CD4-positive, alpha-beta T cell treated with Interleukin-6 at 100 ng/mL for 8 hours (primary cell): ENCODE measurements at regions not wholly inside any gene's neighbourhood (a gene's known extent, or its start where the extent isn't known, plus 50 kb on each side); places are given as distances from the start of the nearest gene placed in this dataset.

Source experiments
- DNase-seq: peaks from one replicate; pipeline ENCODE4 v3.0.0-alpha.2; 2020; ENCODE audit warnings: mixed read lengths, low spot score

DNA sequence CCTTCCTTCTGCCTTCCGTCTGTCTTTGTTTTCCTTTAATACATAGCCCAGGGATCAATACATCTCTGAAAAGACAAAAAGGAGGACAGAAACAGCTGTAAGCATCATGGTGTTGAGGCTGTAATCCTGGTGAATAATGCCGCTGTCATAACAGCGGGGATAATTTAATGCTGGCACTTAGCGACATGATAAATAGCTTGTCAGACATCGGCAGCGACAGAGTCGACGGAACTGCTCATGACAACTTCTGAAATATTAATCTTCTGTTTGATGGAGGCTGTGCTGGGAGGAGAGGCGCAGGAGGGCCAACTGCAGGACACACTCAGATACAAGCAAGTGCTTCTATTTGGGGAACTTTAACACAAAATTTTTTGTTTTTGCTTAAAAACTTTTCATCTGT lies 602.2 kb downstream of the GALR1 start:
- no peak for DNase-seq

DNA sequence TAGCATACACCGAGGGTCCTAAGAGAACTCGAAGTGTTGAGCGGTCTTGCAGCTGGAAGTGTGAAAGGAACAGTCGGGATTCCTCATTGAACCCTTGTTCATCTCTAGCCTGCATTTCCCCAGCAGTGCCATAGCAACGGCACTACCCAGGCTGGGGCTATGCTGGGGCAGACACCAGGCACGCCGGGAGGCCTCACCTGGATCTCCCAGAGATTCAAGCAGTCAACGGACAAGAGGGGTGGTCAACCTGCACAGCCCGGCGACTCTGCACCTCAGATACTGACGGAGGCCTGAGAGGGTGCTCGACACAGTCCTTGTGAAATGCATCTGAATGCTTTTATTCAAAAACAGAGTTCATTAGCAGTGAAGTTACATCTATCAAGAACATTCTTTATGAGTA lies 604.2 kb downstream of the GALR1 start:
- DNase-seq = no peak

DNA sequence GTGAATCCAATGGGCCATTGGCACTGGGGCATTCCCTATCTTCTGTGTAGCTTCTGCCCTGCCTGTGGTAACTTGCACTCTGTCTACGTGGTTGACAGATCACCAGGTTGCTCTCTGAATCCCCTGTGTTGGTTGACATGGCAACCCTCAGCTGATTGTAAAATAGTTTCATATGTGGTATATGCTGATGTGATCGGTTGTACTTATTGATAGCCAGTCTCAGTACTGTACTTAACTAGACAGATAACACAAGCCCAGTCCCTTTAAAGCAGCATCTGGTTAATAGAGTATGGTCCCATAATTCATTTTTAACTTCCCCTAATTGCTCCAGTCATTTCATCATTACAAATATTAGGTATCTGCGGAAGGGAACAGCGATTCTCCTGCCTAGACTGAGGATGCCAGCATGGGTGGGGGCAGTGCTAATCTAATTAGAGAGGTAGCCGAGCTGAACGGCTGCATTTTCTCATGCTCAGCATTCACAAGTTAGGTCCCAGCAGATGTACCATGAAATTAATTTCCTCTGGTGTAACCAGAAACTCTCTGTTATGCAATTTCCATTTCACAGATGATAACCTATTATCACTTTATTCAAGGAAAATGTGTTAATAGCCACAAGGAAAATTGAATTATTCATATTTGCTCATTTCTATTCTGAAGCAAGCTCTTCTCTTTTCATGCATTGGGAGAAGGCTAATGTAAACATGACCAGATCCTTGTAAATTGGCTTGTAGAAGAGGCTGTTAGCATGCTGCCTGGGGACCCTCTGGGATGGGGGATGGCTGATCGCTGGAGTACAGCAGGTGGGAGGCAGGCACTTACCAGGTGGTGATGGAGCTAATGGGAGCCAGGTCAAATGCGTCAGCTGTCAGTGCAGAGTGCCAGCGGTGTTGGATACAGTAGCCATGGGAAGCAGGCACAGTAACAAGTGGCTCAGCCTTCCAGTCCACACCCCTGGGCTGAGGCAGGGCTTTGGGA lies 608.3 kb downstream of the GALR1 start:
- DNase-seq = no peak

DNA sequence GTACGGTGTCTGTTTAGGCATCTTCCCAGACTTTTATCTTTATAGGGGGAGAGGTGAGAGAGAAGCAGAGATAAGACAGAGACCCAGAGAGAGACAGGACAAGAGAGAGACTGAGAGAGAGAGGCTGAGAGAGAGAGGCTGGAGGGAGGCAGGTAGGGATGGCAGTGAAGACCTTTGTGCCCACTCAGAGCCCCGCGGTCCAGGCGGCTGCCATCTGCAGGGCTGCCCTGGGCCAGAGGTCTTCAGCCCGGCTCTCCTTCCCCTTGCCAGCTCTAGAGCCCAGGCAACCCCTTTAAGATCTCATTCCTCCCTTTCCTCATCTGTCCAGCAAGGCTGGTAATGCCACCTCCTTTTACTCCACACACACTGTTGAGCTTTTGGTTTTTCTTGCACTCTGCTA lies 610.0 kb downstream of the GALR1 start:
- no peak for DNase-seq

DNA sequence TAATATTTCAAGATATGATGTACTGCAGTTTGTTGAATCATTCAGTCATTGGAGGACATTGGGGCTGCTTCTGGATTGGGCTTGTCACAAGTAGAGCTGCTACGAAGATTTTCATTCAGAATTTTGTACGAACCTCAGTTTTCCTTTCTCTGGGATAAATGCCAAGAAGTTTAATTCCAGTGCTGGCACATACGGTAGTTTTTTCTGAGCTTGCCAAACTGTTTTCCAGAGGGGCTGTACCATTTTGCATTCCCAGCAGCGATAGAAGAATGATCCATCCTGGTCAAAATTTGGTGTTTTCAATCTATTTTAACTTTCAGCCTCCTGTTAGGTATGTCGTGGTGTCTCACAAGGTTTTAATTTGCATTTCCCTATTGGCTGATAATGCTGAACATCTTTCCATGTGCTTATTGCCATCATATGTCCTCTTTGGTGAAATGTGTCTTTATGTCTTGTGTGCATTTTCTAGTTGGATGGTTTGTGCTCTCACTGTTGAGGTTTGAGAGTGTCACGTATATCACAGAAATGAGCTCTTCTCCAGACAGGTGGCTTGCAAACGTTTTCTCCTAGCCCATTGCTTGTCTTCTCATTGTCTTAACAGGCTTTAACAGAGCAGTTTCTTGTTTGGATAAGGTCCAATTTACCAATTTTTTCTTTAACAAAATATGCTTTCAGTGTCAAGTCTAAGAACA lies 612.6 kb downstream of the GALR1 start:
- DNase-seq = no peak

DNA sequence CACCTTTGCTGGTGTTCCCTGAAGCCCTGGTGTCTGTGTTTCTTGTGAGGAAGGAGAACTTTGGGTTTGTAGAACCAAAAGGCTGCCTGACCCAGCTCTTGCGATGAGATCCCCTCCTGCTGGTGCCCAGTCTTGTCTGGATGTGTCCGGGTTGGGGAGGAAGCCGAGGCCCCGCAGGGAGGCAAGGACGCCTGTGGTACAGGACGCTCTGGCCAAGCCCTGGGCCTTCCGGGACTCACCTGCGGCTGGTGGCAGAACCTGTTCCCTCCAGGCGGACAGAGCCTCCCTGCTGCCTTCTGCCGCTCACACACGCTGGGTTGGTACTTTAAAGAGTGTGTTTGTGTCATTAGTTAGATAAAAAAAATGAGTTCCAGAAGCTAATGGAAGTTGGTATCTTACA lies 616.2 kb downstream of the GALR1 start:
- DNase-seq = no peak

DNA sequence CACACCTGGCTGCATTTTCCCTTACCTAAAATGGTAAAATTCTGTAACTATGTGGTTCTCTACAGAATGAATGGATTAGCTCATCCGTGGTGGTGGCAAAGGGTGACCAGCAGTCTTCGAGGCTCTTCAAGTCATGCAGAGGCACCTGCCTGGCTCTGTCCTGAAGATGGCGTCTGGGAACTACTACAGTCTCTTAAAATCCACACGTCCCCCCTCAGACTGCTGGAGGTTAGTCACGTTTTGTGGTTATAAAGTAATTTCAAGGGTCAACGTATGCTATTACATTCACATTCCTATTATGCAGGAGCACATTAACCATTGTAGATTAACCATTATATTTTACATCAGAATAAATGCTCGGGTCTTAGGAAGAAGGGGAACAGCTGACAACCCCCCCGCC lies 616.7 kb downstream of the GALR1 start:
- no peak for DNase-seq

DNA sequence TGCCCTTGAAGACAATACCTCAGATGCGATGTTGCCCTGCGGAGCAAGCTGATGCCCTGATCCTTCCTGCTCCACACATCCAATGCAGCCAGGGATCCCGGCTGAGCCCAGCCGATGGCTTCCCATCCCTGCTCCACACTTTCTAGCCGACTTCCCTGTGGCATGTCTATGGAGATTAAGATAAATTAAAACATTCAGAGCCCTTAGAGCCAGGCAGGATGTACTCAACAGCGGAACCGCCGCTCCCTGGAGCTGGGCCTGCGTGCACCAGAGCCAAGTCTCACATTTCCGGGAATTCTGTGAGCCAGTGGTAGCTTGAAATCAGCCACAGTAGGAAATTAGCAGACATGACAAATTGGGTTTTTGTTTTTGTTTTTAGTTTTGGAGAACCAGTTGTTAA lies 620.6 kb downstream of the GALR1 start:
- no peak for DNase-seq

DNA sequence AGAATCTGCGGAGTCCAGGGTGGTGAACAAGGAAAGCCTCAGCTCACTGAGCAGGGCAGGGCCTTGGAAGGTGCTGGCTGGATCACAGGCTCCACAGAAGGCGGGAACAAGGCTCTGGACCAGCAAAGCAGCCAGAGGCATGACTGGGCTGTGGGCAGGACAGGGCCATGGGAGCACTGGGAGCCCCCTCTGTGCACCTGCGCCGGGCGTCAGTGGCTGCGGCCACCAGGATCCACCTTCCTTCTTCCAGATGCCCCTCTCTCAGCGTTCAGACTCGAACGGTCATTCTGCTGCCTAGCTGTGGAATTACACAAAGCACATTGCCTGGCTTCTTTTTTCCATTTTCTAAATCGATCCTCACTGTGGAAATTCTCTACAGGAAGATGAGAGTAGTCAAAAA lies 621.2 kb downstream of the GALR1 start:
- DNase-seq = no peak

DNA sequence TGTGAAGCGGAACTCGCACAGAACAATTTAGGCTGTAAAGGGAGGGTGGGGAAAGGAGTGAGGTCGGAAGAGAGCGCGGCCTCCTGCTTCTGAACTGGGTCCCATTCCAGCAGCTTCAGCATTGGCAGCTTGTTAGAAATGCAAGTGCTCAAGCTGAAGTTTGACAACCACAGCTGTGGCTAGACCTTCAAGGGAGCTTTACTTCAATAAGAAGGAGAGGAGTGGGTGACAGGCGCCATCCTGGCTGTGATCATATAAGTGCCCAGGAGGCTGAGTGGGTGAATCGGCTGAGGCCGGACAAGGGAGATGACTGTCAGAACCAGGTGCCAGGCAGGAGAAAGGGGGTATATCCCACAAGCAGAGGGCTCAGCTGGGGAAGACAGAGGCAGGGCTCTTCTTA lies 622.5 kb downstream of the GALR1 start:
- DNase-seq = no peak

DNA sequence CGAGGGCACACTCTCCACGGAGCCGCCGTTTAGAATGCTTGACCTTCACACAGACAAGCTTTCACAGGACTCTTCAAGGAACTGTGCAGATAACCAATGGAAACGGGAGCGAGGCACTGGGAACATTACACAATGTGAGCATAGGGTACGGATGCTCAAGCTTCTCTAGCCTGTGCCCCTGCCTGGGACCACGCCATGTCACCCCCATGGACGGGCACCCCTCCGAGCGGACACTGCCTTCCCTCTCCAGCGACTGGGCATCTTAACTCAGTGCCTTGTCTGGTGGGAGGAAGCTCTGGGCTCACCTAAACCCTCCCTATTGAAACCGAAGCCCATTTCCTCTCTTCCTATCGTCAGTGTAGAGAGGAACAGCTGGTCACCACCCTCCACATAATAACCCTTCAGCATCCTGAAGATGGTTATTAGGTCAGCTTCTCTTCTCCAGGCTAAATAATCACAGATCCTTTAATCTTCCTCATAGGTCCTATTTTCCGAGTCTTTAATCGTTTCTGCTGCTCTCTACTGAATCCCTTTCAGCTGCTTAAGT lies 626.7 kb downstream of the GALR1 start:
- no peak for DNase-seq

DNA sequence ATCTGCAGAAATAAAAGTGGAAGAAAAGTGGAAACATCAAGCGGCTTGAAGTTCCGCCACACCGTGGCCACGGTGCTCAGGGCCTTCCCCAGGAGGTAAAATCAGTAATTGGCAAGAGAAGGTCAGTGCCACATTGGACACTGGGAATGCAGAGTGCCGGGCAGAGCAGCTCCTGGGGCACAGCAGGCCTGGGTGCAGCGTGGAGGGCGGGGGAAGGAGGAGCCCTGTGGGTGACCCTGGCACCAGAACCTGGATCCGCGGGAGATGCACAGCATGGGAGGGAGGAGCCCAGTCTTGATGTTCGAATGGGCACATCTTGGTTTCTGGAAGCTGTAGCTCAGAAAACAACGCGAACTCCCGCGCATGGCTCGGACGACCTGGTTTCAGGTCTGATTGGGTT lies 630.2 kb downstream of the GALR1 start:
- no peak for DNase-seq

DNA sequence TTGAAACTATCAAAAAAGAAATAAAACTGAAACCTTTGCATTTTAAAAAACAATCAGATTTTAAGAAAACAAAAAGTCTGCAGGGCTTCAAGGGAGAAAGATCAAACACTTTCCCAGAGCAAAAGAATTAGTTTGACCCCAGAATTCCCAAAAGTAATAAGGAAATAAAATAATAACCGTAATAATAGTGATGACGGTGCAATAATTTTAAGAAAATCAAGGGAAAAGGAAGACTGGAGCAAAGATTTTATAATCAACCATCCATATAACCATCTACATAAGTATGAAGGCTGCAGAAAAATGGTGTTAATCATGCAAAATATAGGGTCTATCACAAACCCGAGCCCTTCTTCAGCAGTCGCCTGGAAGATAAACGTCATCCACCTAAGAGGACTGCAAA lies 634.8 kb downstream of the GALR1 start:
- DNase-seq = no peak

DNA sequence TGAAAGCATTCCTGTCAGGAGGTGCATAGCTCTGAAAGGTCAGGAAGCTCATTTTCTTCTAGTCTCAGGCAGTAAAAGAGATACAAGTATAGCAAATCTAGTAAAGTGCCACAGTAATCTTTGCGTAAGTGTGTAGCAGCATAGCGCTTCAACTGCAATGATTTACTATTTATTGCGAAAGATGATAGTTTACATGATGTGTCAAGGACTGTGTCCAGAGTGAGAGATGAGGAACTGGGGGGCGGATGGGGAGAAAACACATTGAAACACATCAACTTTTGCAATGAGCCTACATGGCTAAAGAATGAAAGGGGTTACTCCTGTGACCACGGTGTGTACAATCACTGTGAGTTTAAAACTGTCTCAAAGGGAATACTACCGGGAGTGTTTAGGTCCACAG lies 644.4 kb downstream of the GALR1 start:
- DNase-seq = no peak

DNA sequence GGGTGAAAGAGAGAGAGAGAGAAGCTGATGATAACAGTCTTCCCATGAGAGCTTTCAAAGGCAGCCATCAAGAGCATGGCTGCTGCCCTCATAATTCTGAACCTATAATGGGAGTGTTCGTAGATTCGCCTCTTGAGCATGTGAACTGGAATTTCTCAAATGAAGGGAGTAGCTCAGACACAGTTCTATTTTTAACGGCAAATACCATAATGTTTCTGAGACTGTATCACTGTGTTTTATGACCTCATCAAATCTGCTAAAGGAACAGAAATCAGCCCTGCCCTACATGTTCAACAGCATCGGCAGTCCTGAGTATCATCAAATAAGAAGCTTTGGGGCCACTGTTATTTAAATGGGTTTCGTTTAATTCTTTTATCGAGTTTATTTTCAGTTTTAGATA lies 645.6 kb downstream of the GALR1 start:
- no peak for DNase-seq

DNA sequence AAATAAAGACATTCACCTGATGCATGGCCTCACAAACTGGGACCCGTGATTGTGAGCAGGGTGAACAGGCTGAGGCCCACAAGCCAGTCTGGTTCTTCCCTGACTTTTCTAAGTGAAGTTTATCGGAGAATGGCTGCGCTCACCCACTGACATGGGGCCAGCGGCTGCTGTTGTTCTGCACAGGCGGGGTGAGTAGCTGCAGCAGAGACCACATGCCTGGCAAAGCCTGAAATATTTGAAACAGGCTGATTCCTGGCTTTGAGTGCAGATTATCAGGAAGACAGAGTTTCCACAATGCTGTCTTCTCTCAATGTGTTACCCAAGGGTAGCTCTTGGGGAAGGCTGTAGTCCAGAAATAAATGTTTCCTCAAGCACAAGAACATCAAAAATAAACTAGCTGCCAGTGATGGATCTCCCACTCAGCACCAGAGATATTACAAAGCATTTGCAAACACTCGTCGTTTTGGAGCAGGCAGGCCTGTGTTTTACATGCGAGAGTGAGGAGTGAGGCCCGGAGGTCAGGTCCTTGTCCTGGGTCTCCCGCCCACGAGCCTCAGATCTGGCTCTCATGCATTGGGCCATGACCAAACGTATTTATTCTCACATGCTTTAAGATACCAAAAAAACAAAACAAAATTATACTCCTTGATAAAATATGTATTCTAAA lies 647.1 kb downstream of the GALR1 start:
- DNase-seq = no peak

DNA sequence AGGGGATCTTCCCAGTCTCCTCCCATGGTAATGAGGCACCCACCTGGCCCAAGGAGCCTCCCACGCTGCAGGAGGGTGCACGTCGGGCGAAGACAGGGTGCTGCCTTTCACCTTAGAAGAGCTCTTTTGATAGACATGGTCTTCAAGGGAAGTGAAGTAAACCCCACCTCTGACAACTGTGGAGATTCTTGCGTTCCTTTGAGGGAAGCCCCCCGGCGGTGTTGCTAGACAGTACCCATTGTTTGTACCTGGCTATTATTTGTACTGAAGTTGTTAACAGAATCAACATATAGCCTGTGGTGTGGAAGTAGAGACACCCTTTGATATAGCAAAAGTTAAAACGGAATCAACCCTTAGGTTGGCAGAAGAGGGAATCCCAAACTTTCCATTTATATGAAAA lies 648.0 kb downstream of the GALR1 start:
- no peak for DNase-seq

DNA sequence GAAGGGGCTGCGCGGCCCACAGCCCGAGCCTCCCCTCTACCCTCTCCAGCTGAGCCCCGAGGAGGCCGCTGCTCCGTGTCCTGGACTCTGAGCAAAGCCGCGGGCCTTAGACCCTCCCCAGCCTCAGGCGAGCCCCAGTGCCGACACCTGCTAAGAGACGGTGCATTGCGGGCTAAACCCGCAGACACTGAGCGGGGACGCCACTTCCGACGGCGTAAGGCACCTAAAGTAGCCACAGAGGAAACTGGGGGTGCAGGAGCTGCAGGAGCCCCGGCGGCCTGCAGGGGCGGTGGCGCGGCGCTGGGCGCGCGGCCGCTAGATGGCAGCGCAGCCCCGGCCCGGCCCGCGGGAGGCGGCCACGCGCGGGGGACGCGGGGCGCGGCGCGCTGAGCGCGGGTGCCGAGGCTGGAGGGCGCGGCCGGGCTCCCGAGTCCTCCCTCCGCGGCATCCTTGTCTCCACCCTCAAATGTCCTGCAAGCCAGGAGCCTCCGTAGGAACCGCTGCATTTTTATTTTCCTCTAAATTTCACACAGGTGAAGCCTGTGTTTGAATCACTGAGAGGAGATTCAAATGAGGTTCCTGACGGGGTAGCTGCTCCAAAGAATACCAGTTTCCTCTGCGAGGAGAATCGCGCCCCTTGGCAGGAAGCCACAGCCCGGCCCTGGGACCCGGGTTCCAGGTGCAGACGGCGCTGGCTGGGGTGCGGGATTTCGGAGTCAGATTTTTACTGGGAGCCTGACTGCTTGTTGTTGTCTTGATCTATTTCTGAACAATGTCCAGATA lies 650.5 kb downstream of the GALR1 start:
- DNase-seq = peak; percentile 36

DNA sequence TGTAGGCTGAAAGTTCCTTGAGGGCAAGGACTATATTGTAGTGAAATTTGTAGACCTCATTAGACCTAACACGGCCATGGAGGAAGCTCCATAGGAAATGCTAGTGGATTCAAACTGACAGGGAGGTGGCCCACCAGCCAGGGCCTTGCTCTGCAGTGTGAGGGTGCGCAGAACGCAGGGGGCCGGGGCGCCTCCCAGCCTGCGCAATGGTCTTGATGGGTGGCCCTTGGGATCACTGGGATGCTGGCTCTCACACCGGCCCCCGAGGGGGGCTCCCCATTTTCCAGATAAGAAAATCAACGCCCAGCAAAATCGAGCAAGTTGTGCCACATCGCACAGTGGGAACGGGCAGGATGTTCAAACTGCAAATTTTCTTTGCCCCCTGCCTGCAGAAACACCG lies 655.4 kb downstream of the GALR1 start:
- DNase-seq = no peak

DNA sequence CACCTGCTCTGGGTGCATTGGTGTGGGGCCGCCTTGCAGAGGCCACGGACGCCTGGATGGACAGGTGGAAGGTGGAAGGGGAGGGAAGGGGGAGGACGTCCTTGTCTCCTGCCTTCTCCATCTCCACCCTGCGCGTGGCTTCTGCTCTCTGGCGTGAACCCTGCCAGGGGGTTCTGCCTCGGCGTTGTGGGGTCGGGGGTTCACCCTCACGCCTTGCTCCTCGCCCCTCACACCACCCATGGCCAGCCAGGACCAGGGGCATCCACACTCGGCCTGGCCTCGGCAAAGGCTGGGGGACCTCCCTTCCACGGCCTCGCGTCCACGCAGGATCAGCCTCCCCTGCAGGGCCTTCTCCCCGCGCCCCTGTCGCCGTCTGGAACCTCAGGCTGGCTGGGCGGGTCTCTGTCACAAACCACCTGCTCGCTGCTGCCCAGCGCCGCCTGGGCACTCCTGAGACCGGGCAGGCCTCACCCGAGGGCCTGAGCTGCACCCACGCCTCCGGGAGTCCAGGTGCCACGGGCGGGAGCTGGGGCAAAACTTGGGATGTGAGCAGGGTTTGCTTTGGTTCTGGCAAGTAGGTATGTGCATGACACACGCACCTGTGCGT lies 655.9 kb downstream of the GALR1 start:
- DNase-seq = no peak

DNA sequence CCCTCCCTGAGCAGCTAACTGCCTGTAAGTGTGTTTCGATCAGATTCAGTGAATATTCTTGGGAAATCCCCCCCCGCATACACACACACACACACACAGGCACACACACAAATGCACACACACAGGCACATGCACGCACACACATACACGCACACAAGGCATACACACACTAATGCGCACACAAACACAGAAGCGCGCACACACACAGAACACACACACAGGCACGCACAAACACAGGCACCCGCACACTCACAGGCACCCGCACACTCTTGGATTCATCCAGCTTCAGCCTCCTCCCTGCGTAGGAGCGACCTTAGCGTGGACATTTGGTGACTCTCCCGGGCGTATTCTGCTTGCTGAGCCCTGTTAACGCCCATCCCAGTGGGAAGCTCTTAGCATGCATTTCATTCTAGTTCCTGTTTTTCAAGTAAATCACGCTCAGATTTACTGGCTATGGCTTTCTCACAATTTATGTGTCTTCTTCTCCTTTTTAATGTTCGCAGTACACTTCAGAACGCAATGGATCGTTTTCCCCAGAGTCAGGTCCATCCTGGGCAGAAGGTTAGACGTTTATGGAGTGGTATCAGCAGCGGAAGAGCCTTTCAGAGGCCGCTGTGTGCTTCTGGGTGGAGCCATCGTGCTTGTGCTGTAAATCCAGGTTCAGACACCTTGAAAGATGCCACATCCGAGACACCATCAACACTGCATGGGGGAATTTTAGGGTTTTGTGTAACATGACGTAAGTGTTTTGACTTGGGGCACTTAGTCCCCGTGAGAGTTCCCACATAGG lies 656.6 kb downstream of the GALR1 start:
- no peak for DNase-seq
